ENCODE measurements at regions not wholly inside any gene's neighbourhood (a gene's known extent, or its start where the extent isn't known, plus 50 kb on each side); places are given as distances from the start of the nearest gene placed in this dataset.
"Not testable (repeated sequence)": the region's sequence is repeated elsewhere in the genome, so short reads cannot be mapped to it uniquely, and the experiment has no call there.

DNA sequence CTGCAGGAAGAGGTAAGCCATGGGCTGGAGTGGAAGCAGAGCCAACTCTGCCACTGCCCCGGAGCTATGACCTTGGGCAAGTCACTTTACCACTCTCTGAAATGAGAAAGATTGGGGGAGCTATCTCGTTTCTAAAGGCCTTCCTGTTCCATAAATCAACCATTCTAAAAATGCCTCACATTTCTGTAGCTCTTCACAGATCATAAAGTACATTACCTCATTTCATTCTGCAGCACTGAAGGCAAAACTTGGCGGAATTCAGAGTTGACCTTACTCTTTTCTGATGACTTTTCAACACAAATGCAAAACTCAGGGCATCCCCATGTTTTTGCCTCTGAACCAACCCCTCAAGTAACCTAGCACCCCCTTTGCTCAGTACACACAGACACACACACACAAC, 404.0 kb upstream of the NFIA start:
- H3K27me3 ChIP-seq (replicated peaks; ENCODE audit: control insufficient read depth, insufficient read depth, low read length, poor library complexity, severe bottlenecking), result no peaks in the 10 kb centered on the region
- no peak for DNase-seq
- no peaks in the 10 kb centered on the region for H3K4me1 ChIP-seq (ENCODE audit: control insufficient read depth, insufficient read depth, low read length, poor library complexity, severe bottlenecking)
- H3K27ac ChIP-seq (ENCODE audit: insufficient read depth, low read length, poor library complexity, severe bottlenecking), result no peak overlapping the region
- H3K9me3 ChIP-seq (ENCODE audit: control insufficient read depth, low read length), result no peaks in the 10 kb centered on the region
- no peak overlapping the region for H3K4me3 ChIP-seq (ENCODE audit: insufficient read depth, low read depth, low read length, poor library complexity, severe bottlenecking)
- H3K36me3 ChIP-seq (ENCODE audit: control insufficient read depth, insufficient read depth, low read length), result no peaks in the 10 kb centered on the region

DNA sequence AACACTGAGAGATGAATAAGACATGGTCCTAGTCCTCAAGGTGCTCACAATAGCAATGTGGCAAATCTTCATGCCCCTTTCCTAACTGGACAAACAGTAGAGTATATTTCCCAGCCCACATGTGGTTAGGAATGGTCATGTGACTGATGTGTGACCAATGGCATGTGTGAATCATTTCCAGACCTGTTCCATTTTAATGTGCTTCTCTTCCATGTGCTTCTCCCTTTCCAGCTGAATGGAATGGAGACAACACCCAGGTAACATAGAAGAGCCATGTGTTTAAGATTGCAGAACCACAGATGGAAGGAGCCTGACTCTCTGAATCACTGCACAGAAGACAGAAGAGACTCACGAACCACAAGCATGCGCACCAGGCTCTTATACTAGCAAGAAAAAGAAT, 409.9 kb upstream of the NFIA start:
- no peaks in the 10 kb centered on the region for H3K36me3 ChIP-seq (ENCODE audit: control insufficient read depth, insufficient read depth, low read length)

DNA sequence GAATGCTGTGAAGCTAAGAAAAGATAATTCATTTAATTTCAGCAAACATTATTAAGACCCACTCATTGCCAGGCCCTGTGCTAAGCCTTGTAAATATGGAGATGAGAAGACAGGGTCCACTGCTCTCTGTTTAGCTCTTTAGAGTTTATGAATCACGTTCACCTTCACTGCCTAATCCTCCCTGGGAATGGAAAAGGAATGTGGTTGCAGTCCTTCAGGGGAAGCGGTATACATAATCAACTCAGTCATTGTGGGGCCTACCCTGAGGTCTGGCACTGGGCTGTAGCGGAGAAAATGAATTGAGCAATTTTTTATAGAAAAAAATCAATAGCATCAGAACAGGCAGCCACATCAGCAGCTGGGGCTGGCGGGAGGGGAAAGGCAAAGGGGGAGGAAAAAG, 412.1 kb upstream of the NFIA start:
- DNase-seq, result no peak
- Histone ChIP-seq H3K36me3 (ENCODE audit: control insufficient read depth, insufficient read depth, low read length) (no peaks in the 10 kb centered on the region), H3K27me3 (replicated peaks; ENCODE audit: control insufficient read depth, insufficient read depth, low read length, poor library complexity, severe bottlenecking) (no peaks in the 10 kb centered on the region), H3K27ac (ENCODE audit: insufficient read depth, low read length, poor library complexity, severe bottlenecking) (no peak overlapping the region), H3K4me1 (ENCODE audit: control insufficient read depth, insufficient read depth, low read length, poor library complexity, severe bottlenecking) (no peaks in the 10 kb centered on the region), H3K9me3 (ENCODE audit: control insufficient read depth, low read length) (no peaks in the 10 kb centered on the region), H3K4me3 (ENCODE audit: insufficient read depth, low read depth, low read length, poor library complexity, severe bottlenecking) (no peak overlapping the region)

More for the DNA sequence above, 409.9 kb upstream of the NFIA start:
- Histone ChIP-seq H3K27ac (ENCODE audit: insufficient read depth, low read length, poor library complexity, severe bottlenecking) (no peak overlapping the region), H3K4me1 (ENCODE audit: control insufficient read depth, insufficient read depth, low read length, poor library complexity, severe bottlenecking) (no peaks in the 10 kb centered on the region), H3K4me3 (ENCODE audit: insufficient read depth, low read depth, low read length, poor library complexity, severe bottlenecking) (no peak overlapping the region), H3K27me3 (replicated peaks; ENCODE audit: control insufficient read depth, insufficient read depth, low read length, poor library complexity, severe bottlenecking) (no peaks in the 10 kb centered on the region), H3K9me3 (ENCODE audit: control insufficient read depth, low read length) (no peaks in the 10 kb centered on the region)
- no peak for DNase-seq

DNA sequence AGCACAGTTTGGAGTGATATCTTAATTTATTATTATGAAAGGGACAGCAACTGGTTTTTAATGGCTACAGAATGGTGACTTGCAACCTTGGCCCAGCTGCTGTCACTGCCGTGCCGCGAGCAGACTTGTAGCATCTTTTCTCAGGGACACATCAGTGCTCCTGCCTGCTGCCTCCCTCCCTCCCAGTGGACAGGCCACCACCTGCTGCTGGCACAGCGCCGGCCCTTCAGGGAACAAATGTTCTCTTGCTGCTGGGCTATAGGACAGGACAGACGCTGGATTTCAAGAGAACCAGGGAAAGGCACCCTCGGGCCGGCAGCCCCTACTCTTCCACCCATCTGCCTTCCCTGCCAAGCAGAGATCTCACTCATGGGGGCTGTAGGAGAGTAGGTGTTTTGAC, 413.8 kb upstream of the NFIA start:
- no peaks in the 10 kb centered on the region for H3K27me3 ChIP-seq (replicated peaks; ENCODE audit: control insufficient read depth, insufficient read depth, low read length, poor library complexity, severe bottlenecking)
- DNase-seq, result no peak
- H3K27ac ChIP-seq (ENCODE audit: insufficient read depth, low read length, poor library complexity, severe bottlenecking), result no peak overlapping the region
- H3K36me3 ChIP-seq (ENCODE audit: control insufficient read depth, insufficient read depth, low read length), result no peaks in the 10 kb centered on the region
- no peaks in the 10 kb centered on the region for H3K9me3 ChIP-seq (ENCODE audit: control insufficient read depth, low read length)
- H3K4me3 ChIP-seq (ENCODE audit: insufficient read depth, low read depth, low read length, poor library complexity, severe bottlenecking), result no peak overlapping the region
- H3K4me1 ChIP-seq (ENCODE audit: control insufficient read depth, insufficient read depth, low read length, poor library complexity, severe bottlenecking), result no peaks in the 10 kb centered on the region

DNA sequence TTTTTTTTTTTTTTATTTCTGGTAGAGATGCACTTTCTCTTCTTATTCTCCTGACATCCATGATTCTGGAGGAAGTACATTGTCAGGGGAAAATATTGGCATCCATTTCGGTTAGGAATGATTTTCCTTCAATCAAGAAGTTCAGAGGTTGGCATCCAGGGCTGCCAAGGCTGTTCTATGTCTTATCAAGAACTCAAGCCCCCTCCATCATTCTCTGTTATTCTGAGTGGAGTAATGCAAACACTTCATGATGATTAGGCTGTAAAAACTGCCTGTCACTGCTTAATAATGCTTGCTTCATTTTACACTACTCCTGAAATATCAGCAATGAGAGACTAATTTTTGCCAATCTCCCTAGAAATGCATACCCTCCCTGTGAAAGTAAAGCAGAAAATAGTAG, 417.1 kb upstream of the NFIA start:
- Histone ChIP-seq H3K27me3 (replicated peaks; ENCODE audit: control insufficient read depth, insufficient read depth, low read length, poor library complexity, severe bottlenecking) (no peaks in the 10 kb centered on the region), H3K4me3 (ENCODE audit: insufficient read depth, low read depth, low read length, poor library complexity, severe bottlenecking) (no peak overlapping the region), H3K4me1 (ENCODE audit: control insufficient read depth, insufficient read depth, low read length, poor library complexity, severe bottlenecking) (no peaks in the 10 kb centered on the region), H3K27ac (ENCODE audit: insufficient read depth, low read length, poor library complexity, severe bottlenecking) (no peak overlapping the region), H3K9me3 (ENCODE audit: control insufficient read depth, low read length) (no peaks in the 10 kb centered on the region), H3K36me3 (ENCODE audit: control insufficient read depth, insufficient read depth, low read length) (no peaks in the 10 kb centered on the region)
- DNase-seq, result no peak

DNA sequence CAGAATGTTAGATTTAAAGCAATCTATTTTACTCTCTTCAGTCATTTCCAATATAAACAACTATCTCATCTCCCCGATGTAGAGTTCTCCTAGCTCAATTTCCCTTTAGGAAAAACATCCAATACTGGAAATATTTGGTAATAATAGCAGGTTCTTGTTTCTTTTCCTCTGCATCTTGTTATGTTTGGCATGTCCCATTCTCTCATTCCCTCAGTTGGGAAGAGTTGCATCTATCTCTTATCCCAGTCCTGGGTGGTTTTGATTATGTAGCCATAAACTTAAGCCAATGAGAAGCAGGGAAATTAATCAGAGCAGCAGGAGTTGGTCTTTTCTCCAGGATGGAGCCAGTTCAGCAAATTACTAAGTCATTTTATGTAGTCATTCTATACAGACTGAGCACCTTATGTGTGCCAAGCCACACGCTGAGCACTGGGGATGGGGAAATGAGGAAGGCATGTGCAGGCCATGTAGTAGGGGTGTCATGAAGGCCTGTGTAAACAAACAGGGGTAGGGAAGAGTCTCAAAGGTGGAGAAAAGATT, 418.2 kb upstream of the NFIA start:
- no peaks in the 10 kb centered on the region for H3K9me3 ChIP-seq (ENCODE audit: control insufficient read depth, low read length)
- DNase-seq, result no peak
- H3K27me3 ChIP-seq (replicated peaks; ENCODE audit: control insufficient read depth, insufficient read depth, low read length, poor library complexity, severe bottlenecking), result no peaks in the 10 kb centered on the region
- H3K27ac ChIP-seq (ENCODE audit: insufficient read depth, low read length, poor library complexity, severe bottlenecking), result no peak overlapping the region
- H3K4me1 ChIP-seq (ENCODE audit: control insufficient read depth, insufficient read depth, low read length, poor library complexity, severe bottlenecking), result no peaks in the 10 kb centered on the region
- H3K4me3 ChIP-seq (ENCODE audit: insufficient read depth, low read depth, low read length, poor library complexity, severe bottlenecking), result no peak overlapping the region
- no peaks in the 10 kb centered on the region for H3K36me3 ChIP-seq (ENCODE audit: control insufficient read depth, insufficient read depth, low read length)

DNA sequence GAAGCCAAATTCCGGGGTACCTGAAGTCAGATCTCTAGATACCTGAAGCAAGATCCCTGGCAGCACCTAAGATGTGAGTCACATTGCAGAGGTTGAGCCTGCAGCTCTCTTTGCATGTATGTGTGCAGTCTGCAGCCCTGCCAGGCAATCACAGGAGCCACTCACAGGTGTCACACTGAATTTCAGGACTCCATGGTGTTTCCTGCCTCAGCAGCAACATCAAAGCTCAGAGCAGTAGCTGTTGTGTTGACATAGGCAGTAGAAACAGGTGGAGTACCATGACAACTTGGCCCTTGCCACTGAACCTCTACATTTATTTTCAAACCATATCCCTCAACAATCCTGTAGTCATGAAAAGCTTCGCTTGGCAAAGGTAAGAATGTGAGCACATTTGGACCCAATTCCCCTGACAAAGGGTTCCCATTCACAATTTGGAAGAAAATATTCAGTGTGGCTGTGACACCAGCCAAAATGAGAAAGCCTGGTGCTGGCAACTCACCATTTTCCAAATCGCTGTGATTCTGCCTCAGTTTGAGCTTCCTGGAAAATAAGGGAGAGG, 419.8 kb upstream of the NFIA start:
- no peak for DNase-seq

DNA sequence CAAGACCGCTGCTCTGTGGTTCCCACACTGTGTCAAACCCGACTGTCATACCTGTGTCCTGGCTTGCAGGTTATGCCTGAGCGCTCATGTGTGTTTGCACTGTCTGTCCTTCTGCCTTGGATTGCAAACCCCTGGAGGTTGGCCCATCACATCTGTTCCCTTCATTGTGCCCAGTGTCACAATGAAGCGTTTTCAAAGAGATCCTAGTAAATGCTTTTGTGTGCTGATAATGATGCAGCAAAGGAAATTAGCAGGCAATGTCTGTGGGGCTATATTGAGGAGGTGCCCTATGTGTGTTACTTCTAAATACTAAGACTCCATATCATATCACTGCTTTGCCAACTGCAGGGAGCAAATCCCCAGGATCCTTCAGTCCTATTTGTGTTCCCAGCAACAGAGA, 424.4 kb upstream of the NFIA start:
- Histone ChIP-seq H3K9me3 (ENCODE audit: control insufficient read depth, low read length) (no peaks in the 10 kb centered on the region), H3K36me3 (ENCODE audit: control insufficient read depth, insufficient read depth, low read length) (no peaks in the 10 kb centered on the region), H3K4me3 (ENCODE audit: insufficient read depth, low read depth, low read length, poor library complexity, severe bottlenecking) (no peak overlapping the region), H3K27me3 (replicated peaks; ENCODE audit: control insufficient read depth, insufficient read depth, low read length, poor library complexity, severe bottlenecking) (no peaks in the 10 kb centered on the region), H3K4me1 (ENCODE audit: control insufficient read depth, insufficient read depth, low read length, poor library complexity, severe bottlenecking) (no peaks in the 10 kb centered on the region), H3K27ac (ENCODE audit: insufficient read depth, low read length, poor library complexity, severe bottlenecking) (no peak overlapping the region)
- no peak for DNase-seq

More for the DNA sequence above, 419.8 kb upstream of the NFIA start:
- Histone ChIP-seq H3K4me3 (ENCODE audit: insufficient read depth, low read depth, low read length, poor library complexity, severe bottlenecking) (no peak overlapping the region), H3K9me3 (ENCODE audit: control insufficient read depth, low read length) (no peaks in the 10 kb centered on the region), H3K27me3 (replicated peaks; ENCODE audit: control insufficient read depth, insufficient read depth, low read length, poor library complexity, severe bottlenecking) (no peaks in the 10 kb centered on the region), H3K36me3 (ENCODE audit: control insufficient read depth, insufficient read depth, low read length) (no peaks in the 10 kb centered on the region), H3K27ac (ENCODE audit: insufficient read depth, low read length, poor library complexity, severe bottlenecking) (no peak overlapping the region), H3K4me1 (ENCODE audit: control insufficient read depth, insufficient read depth, low read length, poor library complexity, severe bottlenecking) (no peaks in the 10 kb centered on the region)

DNA sequence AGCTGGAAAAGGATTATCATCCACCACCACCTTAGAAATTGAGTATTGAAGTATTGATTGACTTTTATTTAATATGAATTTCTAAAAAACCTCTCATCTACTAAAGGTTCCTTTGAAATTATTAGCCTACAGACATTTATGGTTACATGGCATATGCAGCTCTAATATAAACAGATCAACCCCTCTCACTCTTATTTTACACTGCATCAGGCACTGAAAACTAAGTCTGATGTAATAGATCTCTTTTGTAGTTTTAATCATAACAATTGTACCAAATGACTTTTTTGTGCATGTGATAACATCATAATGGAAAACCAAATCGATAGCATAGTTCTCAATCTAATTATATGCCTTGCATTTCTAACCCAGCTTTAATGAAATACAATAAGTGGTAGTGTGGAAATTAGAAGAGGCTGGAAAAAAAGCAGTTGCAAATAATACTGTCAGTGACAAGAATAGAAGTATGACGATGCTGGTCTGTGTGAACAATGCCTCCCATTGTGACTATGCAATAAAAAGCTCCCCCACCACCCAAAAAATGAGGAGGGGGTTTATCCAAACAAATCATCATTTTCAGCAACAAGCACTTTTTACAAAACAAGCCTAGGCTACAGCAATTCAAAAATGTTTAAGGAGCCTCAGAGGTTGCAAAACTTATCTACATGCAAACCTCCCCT, 426.5 kb upstream of the NFIA start:
- Histone ChIP-seq H3K9me3 (ENCODE audit: control insufficient read depth, low read length) (no peaks in the 10 kb centered on the region), H3K4me1 (ENCODE audit: control insufficient read depth, insufficient read depth, low read length, poor library complexity, severe bottlenecking) (no peaks in the 10 kb centered on the region), H3K36me3 (ENCODE audit: control insufficient read depth, insufficient read depth, low read length) (no peaks in the 10 kb centered on the region), H3K27me3 (replicated peaks; ENCODE audit: control insufficient read depth, insufficient read depth, low read length, poor library complexity, severe bottlenecking) (no peaks in the 10 kb centered on the region), H3K4me3 (ENCODE audit: insufficient read depth, low read depth, low read length, poor library complexity, severe bottlenecking) (no peak overlapping the region), H3K27ac (ENCODE audit: insufficient read depth, low read length, poor library complexity, severe bottlenecking) (no peak overlapping the region)
- no peak for DNase-seq

DNA sequence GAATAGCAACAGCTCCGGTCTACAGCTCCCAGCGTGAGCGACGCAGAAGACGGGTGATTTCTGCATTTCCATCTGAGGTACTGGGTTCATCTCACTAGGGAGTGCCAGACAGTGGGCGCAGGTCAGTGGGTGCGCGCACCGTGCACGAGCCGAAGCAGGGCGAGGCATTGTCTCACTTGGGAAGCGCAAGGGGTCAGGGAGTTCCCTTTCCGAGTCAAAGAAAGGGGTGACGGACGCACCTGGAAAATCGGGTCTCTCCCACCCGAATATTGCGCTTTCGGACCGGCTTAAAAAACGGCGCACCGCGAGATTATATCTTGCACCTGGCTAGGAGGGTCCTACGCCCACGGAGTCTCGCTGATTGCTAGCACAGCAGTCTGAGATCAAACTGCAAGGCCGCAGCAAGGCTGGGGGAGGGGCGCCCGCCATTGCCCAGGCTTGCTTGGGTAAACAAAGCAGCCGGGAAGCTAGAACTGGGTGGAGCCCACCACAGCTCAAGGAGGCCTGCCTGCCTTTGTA, 442.3 kb upstream of the NFIA start:
- not testable (repeated sequence) for H3K27me3 ChIP-seq (replicated peaks; ENCODE audit: control insufficient read depth, insufficient read depth, low read length, poor library complexity, severe bottlenecking); H3K4me3 ChIP-seq (ENCODE audit: insufficient read depth, low read depth, low read length, poor library complexity, severe bottlenecking); H3K36me3 ChIP-seq (ENCODE audit: control insufficient read depth, insufficient read depth, low read length); H3K27ac ChIP-seq (ENCODE audit: insufficient read depth, low read length, poor library complexity, severe bottlenecking); DNase-seq; H3K9me3 ChIP-seq (ENCODE audit: control insufficient read depth, low read length); H3K4me1 ChIP-seq (ENCODE audit: control insufficient read depth, insufficient read depth, low read length, poor library complexity, severe bottlenecking)

Measured in effector memory CD4-positive, alpha-beta T cell (primary cell).